GM10266 (cell line): ENCODE measurements at regions not wholly inside any gene's neighbourhood (a gene's known extent, or its start where the extent isn't known, plus 50 kb on each side); places are given as distances from the start of the nearest gene placed in this dataset.
"Not testable (repeated sequence)": the region's sequence is repeated elsewhere in the genome, so short reads cannot be mapped to it uniquely, and the experiment has no call there.

Experiments
- DNase-seq: peaks from one replicate; pipeline ENCODE4 v3.0.0; 2012; ENCODE audit errors: extremely low spot score
- CTCF ChIP-seq: IDR thresholded peaks from 2 replicates; pipeline ENCODE4 v1.5.1; 2012; ENCODE audit warnings: mild to moderate bottlenecking, low read depth; ENCODE audit not compliant: control insufficient read depth, insufficient read depth; ENCODE audit errors: missing control alignments

DNA sequence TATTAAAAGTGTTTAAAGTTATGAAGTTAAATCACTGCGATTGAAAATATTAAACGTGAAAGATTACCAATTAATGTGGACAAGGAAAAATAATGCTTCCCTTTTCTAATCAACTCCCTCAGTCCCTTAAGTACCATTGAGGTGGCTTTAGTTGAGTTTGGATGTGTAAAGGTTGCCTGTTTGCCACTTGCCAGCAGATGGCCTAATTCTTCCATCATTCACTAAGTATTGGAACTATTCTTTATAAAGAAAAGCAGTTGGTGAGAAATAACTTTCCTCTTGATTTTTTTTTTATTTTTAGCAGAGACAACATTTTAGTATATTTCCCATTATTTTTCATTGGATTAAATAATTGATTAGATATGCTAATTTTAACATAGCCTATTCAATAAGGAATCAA, 295.9 kb upstream of the TACR3 start:
- DNase-seq = no peak
- TF ChIP-seq CTCF = peak; percentile 48

DNA sequence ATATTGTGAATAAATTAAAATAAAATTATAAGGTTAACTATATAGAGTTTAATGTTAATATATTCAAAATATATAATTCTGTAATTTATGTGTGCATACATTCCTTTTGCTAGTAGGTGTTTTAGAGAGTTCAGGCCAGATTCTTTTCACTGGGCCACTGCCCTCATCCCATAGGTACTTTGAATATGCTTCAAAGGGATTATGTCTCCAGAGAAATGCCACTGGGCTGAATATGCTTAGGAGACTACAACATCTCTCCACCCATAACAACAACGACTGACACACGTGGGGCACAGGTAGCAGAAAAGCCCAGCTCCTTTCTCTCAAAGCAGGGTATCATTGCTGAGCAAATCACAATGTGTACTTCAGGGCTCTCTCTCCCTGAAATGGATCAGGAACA, 290.9 kb upstream of the TACR3 start:
- TF ChIP-seq CTCF = no peak
- DNase-seq = no peak

- DNase-seq = not testable (repeated sequence)
Observed at GRCh38 chr4:104002318-104002717, 282.5 kb upstream of the TACR3 start.

DNA sequence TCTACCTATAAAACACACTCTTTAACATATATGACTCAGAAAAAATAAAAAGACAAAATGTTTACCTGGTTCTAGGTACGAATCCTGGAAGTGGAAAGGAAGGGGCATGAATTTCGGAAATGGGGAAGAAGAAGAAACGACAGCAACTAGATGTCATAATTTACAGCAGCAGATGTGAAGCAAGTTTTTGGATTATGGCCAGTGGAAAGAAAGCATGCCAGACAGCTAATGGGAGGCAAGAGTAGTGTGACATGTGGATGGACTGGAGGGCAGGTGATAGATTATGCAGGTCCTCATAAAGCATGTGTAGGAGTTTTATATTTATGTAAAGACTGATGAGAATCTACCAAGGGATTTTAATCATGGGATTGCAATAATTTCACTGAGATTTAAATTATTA, 279.0 kb upstream of the TACR3 start:
- TF ChIP-seq CTCF = no peak

DNA sequence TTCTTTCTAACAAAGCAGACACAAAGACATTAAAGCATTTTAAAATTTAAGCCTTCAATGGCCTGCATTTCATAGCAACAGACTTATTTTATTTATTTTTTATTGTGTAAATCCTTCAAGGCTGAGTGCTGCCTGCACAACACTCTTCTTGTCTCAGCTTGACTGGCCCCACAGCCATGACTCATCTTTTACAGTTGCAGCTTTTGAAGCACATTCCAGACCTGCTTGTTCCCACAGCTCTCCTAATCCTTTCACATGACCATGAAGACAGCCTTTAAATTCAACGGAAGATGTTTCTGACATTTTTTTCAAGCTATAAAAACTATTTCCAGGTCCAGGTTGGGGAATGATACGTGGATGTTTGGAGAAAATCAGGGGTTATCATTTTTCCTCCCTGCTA, 276.9 kb upstream of the TACR3 start:
- no peak for TF ChIP-seq CTCF
- DNase-seq = no peak

More for the DNA sequence above, 279.0 kb upstream of the TACR3 start:
- DNase-seq = no peak

GRCh38 chr4:103996064-103996463, 276.3 kb upstream of the TACR3 start:
- no peak for TF ChIP-seq CTCF
- DNase-seq = no peak

GRCh38 chr4:103994059-103994458, 274.3 kb upstream of the TACR3 start:
- no peak for DNase-seq

More at GRCh38 chr4:103994059-103994458, 274.3 kb upstream of the TACR3 start:
- peak; percentile 16 for TF ChIP-seq CTCF
